Fibroblast of lung (primary cell): ENCODE measurements at regions not wholly inside any gene's neighbourhood (a gene's known extent, or its start where the extent isn't known, plus 50 kb on each side); places are given as distances from the start of the nearest gene placed in this dataset.
"Not testable (repeated sequence)": the region's sequence is repeated elsewhere in the genome, so short reads cannot be mapped to it uniquely, and the experiment has no call there.

ENCODE experiments used
- CTCF ChIP-seq, 2 donors: IDR thresholded peaks in 1 of 2; conservative IDR thresholded peaks in 1 of 2; 1 replicate in 1 of 2; 2 replicates in 1 of 2; pipeline ENCODE4 v1.5.1; 2011 to 2012; ENCODE audit warnings: low read length in 2 of 2, control low read depth in 1 of 2, inconsistent platforms in 1 of 2, low read depth in 1 of 2, mild to moderate bottlenecking in 1 of 2
- EZH2 ChIP-seq: IDR thresholded peaks from 2 replicates; pipeline ENCODE4 v1.5.1; 2012; ENCODE audit warnings: low read length, control low read depth, mild to moderate bottlenecking; ENCODE audit errors: missing control alignments

GRCh38 chr12:113699984-113700383 is 228.3 kb upstream of the LHX5 start:
- not testable (repeated sequence) for TF ChIP-seq CTCF (conservative IDR thresholded peaks at IDR 0.05 in 1 of 2, IDR thresholded peaks at IDR 0.05 in 1 of 2; ENCODE audit: low read depth in 1 of 2, low read length in 2 of 2); EZH2
